Astrocyte (in vitro differentiated cells and primary cell): ENCODE measurements at regions not wholly inside any gene's neighbourhood (a gene's known extent, or its start where the extent isn't known, plus 50 kb on each side); places are given as distances from the start of the nearest gene placed in this dataset.

Experiments used
- DNase-seq: peaks from one replicate; pipeline ENCODE4 v3.0.0-alpha.2; 2010; ENCODE audit warnings: low read depth
- FAIRE-seq: peaks from 2 replicates; lab custom pipeline; 2011; peaks lifted over from hg19 to GRCh38; lab: Jason Lieb, UNC
- H2AFZ ChIP-seq: 2 replicates; pipeline ENCODE4 v1.6.0; 2012; ENCODE audit warnings: low read depth, low read length, inconsistent platforms
- H3K27ac ChIP-seq: 2 replicates; pipeline ENCODE4 v1.5.1; 2011; ENCODE audit warnings: low read depth, low read length, inconsistent platforms
- H3K27me3 ChIP-seq: 2 replicates; pipeline ENCODE4 v1.6.0; 2011; ENCODE audit warnings: low read length, inconsistent platforms; ENCODE audit not compliant: insufficient read depth
- H3K36me3 ChIP-seq: 2 replicates; pipeline ENCODE4 v1.5.1; 2011; ENCODE audit warnings: low read length, inconsistent platforms; ENCODE audit not compliant: insufficient read depth
- H3K4me1 ChIP-seq: 2 replicates; pipeline ENCODE4 v1.5.1; 2011; ENCODE audit warnings: low read length, inconsistent platforms; ENCODE audit not compliant: insufficient read depth
- H3K4me2 ChIP-seq: 2 replicates; pipeline ENCODE4 v1.6.0; 2012; ENCODE audit warnings: low read length, inconsistent platforms
- H3K4me3 ChIP-seq: 2 replicates; pipeline ENCODE4 v1.5.1; 2011; ENCODE audit warnings: low read depth, mild to moderate bottlenecking, low read length, inconsistent platforms; ENCODE audit not compliant: insufficient read depth
- H3K79me2 ChIP-seq: 2 replicates; pipeline ENCODE4 v1.6.0; 2012; ENCODE audit warnings: mild to moderate bottlenecking, low read length, inconsistent platforms; ENCODE audit not compliant: insufficient read depth
- H3K9ac ChIP-seq: 2 replicates; pipeline ENCODE4 v1.6.0; 2012; ENCODE audit warnings: mild to moderate bottlenecking, low read length, inconsistent platforms
- H3K9me3 ChIP-seq: 2 replicates; pipeline ENCODE4 v1.5.1; 2012; ENCODE audit warnings: low read depth, mild to moderate bottlenecking, low read length, inconsistent platforms; ENCODE audit not compliant: insufficient read depth
- H4K20me1 ChIP-seq: 2 replicates; pipeline ENCODE4 v1.6.0; 2012; ENCODE audit warnings: low read length, inconsistent platforms; ENCODE audit not compliant: insufficient read depth
- H3K27ac Mint-ChIP-seq: one replicate; pipeline ENCODE4 v1.8.0; 2021; ENCODE audit warnings: mild to moderate bottlenecking, mixed read lengths; ENCODE audit not compliant: unreplicated experiment
- H3K27me3 Mint-ChIP-seq: one replicate; pipeline ENCODE4 v1.8.0; 2021; ENCODE audit warnings: low read depth, mixed read lengths; ENCODE audit not compliant: unreplicated experiment
- H3K36me3 Mint-ChIP-seq: one replicate; pipeline ENCODE4 v1.8.0; 2021; ENCODE audit warnings: low read depth, mixed read lengths; ENCODE audit not compliant: unreplicated experiment
- H3K4me1 Mint-ChIP-seq: one replicate; pipeline ENCODE4 v1.8.0; 2021; ENCODE audit warnings: low read depth, mixed read lengths; ENCODE audit not compliant: unreplicated experiment
- H3K4me3 Mint-ChIP-seq: one replicate; pipeline ENCODE4 v1.8.0; 2021; ENCODE audit warnings: mild to moderate bottlenecking, moderate library complexity, mixed read lengths; ENCODE audit not compliant: unreplicated experiment
- H3K9me3 Mint-ChIP-seq: one replicate; pipeline ENCODE4 v1.8.0; 2021; ENCODE audit warnings: mild to moderate bottlenecking, mixed read lengths; ENCODE audit not compliant: unreplicated experiment
- EZH2 ChIP-seq: IDR thresholded peaks from 2 replicates; pipeline ENCODE4 v1.6.1; 2012; ENCODE audit warnings: mild to moderate bottlenecking, low read length, inconsistent platforms; ENCODE audit not compliant: insufficient read depth
- TF ChIP-seq, protein P1 (sequence below): IDR thresholded peaks from 2 replicates; pipeline ENCODE4 v1.5.1; 2011; ENCODE audit warnings: low read depth, mild to moderate bottlenecking, inconsistent platforms, low read length, moderate library complexity; ENCODE audit not compliant: insufficient read depth

DNA sequence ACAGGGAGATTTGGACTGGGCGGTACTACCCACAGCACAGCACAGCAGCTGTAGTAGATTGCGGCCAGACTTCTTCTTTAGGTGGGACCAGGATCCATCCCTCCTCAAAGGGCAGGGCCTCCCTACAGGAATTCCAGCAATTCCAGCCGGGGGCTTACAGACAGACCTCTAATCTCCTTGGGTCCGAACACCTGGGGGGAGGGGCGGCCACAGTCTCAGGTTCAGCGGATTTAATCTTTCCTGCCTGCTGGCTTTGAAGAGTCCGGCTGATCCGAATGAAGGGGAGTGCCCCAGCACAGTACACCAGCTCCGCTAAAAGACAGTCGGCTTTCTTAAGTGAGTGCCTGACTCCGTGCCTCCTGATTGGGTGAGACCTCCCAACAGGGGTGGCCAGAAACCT lies 1708.5 kb downstream of the BRINP3 start:
- no peaks in the 10 kb centered on the region for H3K36me3 ChIP-seq
- H3K9me3 Mint-ChIP-seq, result peaks cover 8% of the 10 kb centered on the region
- no peaks in the 10 kb centered on the region for H3K79me2 ChIP-seq
- H3K9me3 ChIP-seq, result no peaks in the 10 kb centered on the region
- no peaks in the 10 kb centered on the region for H3K4me1 ChIP-seq
- no peak for FAIRE-seq
- H2AFZ ChIP-seq, result no peak overlapping the region
- H3K27me3 ChIP-seq, result no peaks in the 10 kb centered on the region
- DNase-seq, result no peak
- no peaks in the 10 kb centered on the region for H3K27me3 Mint-ChIP-seq
- H3K9ac ChIP-seq, result no peak overlapping the region
- no peaks in the 10 kb centered on the region for H3K36me3 Mint-ChIP-seq
- H3K27ac Mint-ChIP-seq, result no peak overlapping the region
- H3K4me1 Mint-ChIP-seq, result no peaks in the 10 kb centered on the region
- no peak overlapping the region for H3K27ac ChIP-seq
- no peak for TF ChIP-seq EZH2
- TF ChIP-seq, protein P1, sequence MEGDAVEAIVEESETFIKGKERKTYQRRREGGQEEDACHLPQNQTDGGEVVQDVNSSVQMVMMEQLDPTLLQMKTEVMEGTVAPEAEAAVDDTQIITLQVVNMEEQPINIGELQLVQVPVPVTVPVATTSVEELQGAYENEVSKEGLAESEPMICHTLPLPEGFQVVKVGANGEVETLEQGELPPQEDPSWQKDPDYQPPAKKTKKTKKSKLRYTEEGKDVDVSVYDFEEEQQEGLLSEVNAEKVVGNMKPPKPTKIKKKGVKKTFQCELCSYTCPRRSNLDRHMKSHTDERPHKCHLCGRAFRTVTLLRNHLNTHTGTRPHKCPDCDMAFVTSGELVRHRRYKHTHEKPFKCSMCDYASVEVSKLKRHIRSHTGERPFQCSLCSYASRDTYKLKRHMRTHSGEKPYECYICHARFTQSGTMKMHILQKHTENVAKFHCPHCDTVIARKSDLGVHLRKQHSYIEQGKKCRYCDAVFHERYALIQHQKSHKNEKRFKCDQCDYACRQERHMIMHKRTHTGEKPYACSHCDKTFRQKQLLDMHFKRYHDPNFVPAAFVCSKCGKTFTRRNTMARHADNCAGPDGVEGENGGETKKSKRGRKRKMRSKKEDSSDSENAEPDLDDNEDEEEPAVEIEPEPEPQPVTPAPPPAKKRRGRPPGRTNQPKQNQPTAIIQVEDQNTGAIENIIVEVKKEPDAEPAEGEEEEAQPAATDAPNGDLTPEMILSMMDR, result no peak
- H4K20me1 ChIP-seq, result no peaks in the 10 kb centered on the region
- no peak overlapping the region for H3K4me3 ChIP-seq
- no peak overlapping the region for H3K4me2 ChIP-seq
- no peak overlapping the region for H3K4me3 Mint-ChIP-seq

DNA sequence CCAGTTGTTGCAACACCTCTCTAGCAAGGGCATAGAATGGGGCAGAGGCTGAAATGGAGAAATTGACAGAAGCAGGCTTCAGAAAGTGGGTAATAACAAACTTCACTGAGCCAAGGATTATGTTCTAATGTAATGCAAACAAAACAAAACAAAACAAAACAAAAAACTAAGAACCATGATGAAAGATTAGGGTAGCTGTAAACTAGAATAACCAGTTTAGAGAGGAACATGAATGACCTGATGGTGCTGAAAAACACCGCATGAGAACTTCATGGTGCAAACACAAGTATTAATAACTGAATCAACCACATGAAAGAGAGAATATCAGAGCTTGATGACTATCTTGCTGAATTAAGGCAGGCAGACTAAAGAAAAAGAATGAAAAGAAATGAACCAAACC lies 1707.7 kb downstream of the BRINP3 start:
- H3K9ac ChIP-seq, result no peak overlapping the region
- no peak overlapping the region for H2AFZ ChIP-seq
- DNase-seq, result no peak
- no peaks in the 10 kb centered on the region for H3K36me3 ChIP-seq
- H3K4me1 Mint-ChIP-seq, result no peaks in the 10 kb centered on the region
- H3K27ac Mint-ChIP-seq, result no peak overlapping the region
- peaks cover 8% of the 10 kb centered on the region for H3K9me3 Mint-ChIP-seq
- no peak overlapping the region for H3K4me3 Mint-ChIP-seq
- H3K4me3 ChIP-seq, result no peak overlapping the region
- no peaks in the 10 kb centered on the region for H3K4me1 ChIP-seq
- H3K36me3 Mint-ChIP-seq, result no peaks in the 10 kb centered on the region
- no peaks in the 10 kb centered on the region for H4K20me1 ChIP-seq
- TF ChIP-seq, protein P1, result no peak
- TF ChIP-seq EZH2, result no peak
- no peak overlapping the region for H3K4me2 ChIP-seq
- no peak overlapping the region for H3K27ac ChIP-seq
- no peak for FAIRE-seq
- H3K79me2 ChIP-seq, result no peaks in the 10 kb centered on the region
- no peaks in the 10 kb centered on the region for H3K27me3 ChIP-seq
- no peaks in the 10 kb centered on the region for H3K9me3 ChIP-seq
- no peaks in the 10 kb centered on the region for H3K27me3 Mint-ChIP-seq

DNA sequence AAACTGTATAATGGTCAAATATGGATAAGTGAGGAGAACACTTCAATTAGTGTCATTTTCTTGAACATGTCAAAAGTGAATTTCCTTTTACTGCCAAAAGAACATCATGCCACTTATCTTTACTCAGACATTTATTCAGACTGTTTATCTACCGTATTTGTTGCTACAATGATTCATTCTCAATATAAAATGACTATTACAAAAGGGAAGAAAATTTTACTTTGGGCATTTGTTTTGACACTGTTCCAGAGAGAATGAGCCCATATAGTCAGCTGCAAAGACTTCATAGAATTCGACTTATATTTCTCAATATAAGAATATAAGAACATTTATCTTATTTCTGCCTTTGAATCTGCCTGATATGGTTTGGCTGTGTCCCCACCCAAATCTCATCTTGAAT lies 1699.1 kb downstream of the BRINP3 start:
- DNase-seq (peak; percentile 14), FAIRE-seq (no peak)
- Mint-ChIP-seq H3K36me3 (no peaks in the 10 kb centered on the region), H3K27ac (no peak overlapping the region), H3K27me3 (no peaks in the 10 kb centered on the region), H3K4me3 (no peak overlapping the region), H3K9me3 (peaks cover 3% of the 10 kb centered on the region), H3K4me1 (no peaks in the 10 kb centered on the region)
- TF ChIP-seq EZH2, result no peak
- TF ChIP-seq, protein P1, result no peak
- Histone ChIP-seq H3K79me2 (no peaks in the 10 kb centered on the region), H4K20me1 (no peaks in the 10 kb centered on the region), H3K36me3 (no peaks in the 10 kb centered on the region), H3K9ac (no peak overlapping the region), H3K27ac (no peak overlapping the region), H3K4me1 (no peaks in the 10 kb centered on the region), H3K4me2 (no peak overlapping the region), H3K4me3 (no peak overlapping the region), H3K27me3 (no peaks in the 10 kb centered on the region), H2AFZ (no peak overlapping the region), H3K9me3 (no peaks in the 10 kb centered on the region)
